Left lung (tissue), 4 donors: ENCODE measurements at regions not wholly inside any gene's neighbourhood (a gene's known extent, or its start where the extent isn't known, plus 50 kb on each side); places are given as distances from the start of the nearest gene placed in this dataset.
A peak's percentile ranks its signal among the peaks of the same experiment; 100 is the strongest.
"Not testable (repeated sequence)": the region's sequence is repeated elsewhere in the genome, so short reads cannot be mapped to it uniquely, and the experiment has no call there.

Experiments used
- ATAC-seq: fragments of 200-7000 bp; cut with Tn5 transposase; one replicate; pipeline ENCODE4 v1.9.1; 2020; ENCODE audit warnings: moderate library complexity
- DNase-seq, 4 donors: peaks; one replicate each; pipeline ENCODE4 v3.0.0-alpha.2; 2013 to 2020
- H3K27ac ChIP-seq, 2 donors: fragments of 200-600 bp; sonication (generic) in 1 of 2; one replicate each; pipeline versions ENCODE4 v1.5.0 to v1.8.0; 2020 to 2021
- H3K27me3 ChIP-seq, 2 donors: fragments of 200-600 bp; sonication (generic) in 1 of 2; one replicate each; pipeline versions ENCODE4 v1.5.0 to v1.8.0; 2020 to 2021
- H3K36me3 ChIP-seq, 2 donors: fragments of 200-600 bp; sonication (generic) in 1 of 2; one replicate each; pipeline versions ENCODE4 v1.5.0 to v1.8.0; 2020 to 2021
- H3K4me1 ChIP-seq, 2 donors: fragments of 200-600 bp; one replicate each; pipeline ENCODE4 v1.8.0; 2021
- H3K4me3 ChIP-seq, 2 donors: fragments of 200-600 bp; sonication (generic) in 1 of 2; one replicate each; pipeline versions ENCODE4 v1.5.0 to v1.8.0; 2020 to 2021; ENCODE audit warnings: mild to moderate bottlenecking in 1 of 2
- H3K9me3 ChIP-seq, 2 donors: fragments of 200-600 bp; sonication (generic) in 1 of 2; one replicate each; pipeline versions ENCODE4 v1.5.0 to v1.8.0; 2020 to 2021
- intact Hi-C, 2 donors: fragments of 100-400 bp; cut with DNase I; formaldehyde crosslinking; loops; one replicate each; pipeline versions ENCODE4 v1.11.2 to v1.14.2; 2022
- TF ChIP-seq, protein P1 (sequence below), 2 donors: fragments of 200-600 bp; sonication (generic) in 1 of 2; IDR thresholded peaks; one replicate each; pipeline versions ENCODE4 v1.5.0 to v1.8.0; 2021; ENCODE audit warnings: antibody characterized with exemption in 2 of 2
- donor health status: DM: no; HTN: yes; CAD: no.
- donor health status: DM: no; HTN: no; CAD: no.

DNA sequence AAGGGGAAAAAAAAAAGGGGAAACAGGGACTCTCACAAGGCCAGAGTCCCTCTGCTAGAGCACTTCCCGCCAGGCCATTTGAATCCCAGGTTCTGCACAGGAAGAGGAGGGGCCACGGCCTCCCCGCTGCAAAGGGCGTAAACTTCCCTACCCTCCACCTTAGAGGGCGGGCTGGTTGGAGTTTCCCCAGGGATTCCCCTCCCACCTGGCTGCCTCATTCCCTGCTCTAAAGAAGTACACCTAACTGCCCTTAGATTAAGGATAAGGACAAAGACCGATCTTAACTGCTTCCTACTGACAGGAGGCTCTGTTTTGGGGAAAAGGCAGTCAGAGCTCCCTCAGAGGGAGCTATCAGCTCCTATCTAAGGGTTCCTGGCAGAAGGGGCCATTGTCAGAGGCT is 102.0 kb upstream of the ARMC3 start:
- Histone ChIP-seq H3K4me3 (no peak overlapping the region), H3K27ac (no peak overlapping the region), H3K36me3 (no peaks in the 10 kb centered on the region), H3K27me3 (no peaks in the 10 kb centered on the region), H3K9me3 (no peaks in the 10 kb centered on the region), H3K4me1 (peaks cover 0 to 7% of the 10 kb centered on the region in 2 donors)
- intact Hi-C loops, result no loop called here
- ATAC-seq (peak; percentile 57), DNase-seq (peak in 1 of 4 donors; percentile 53)
- TF ChIP-seq, protein P1, sequence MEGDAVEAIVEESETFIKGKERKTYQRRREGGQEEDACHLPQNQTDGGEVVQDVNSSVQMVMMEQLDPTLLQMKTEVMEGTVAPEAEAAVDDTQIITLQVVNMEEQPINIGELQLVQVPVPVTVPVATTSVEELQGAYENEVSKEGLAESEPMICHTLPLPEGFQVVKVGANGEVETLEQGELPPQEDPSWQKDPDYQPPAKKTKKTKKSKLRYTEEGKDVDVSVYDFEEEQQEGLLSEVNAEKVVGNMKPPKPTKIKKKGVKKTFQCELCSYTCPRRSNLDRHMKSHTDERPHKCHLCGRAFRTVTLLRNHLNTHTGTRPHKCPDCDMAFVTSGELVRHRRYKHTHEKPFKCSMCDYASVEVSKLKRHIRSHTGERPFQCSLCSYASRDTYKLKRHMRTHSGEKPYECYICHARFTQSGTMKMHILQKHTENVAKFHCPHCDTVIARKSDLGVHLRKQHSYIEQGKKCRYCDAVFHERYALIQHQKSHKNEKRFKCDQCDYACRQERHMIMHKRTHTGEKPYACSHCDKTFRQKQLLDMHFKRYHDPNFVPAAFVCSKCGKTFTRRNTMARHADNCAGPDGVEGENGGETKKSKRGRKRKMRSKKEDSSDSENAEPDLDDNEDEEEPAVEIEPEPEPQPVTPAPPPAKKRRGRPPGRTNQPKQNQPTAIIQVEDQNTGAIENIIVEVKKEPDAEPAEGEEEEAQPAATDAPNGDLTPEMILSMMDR (IDR thresholded peaks at IDR 0.05), result no peak

DNA sequence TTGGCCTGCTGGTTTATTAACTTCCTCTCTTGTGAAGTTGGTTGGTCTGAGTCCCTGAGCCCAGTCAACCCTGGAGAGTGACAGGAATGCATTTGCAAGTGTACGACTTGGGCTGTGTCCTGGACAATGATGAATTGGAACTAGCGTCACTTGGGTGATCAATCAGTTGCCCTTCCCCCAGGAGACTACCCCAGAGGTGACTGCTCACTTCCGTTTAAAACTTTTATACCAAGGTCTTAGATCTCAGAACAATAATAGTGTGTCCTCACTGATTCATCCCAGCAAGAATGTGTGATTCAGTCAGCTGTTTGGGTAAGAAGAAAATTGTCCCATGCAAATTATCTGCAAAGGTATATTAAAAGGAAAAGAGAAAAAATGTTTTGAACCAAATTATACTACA is 102.9 kb upstream of the ARMC3 start:
- H3K27ac ChIP-seq, result no peak overlapping the region
- no peaks in the 10 kb centered on the region for H3K27me3 ChIP-seq
- TF ChIP-seq, protein P1 (IDR thresholded peaks at IDR 0.05), result no peak
- peaks cover 0 to 7% of the 10 kb centered on the region in 2 donors for H3K4me1 ChIP-seq
- no peaks in the 10 kb centered on the region for H3K9me3 ChIP-seq
- DNase-seq (no peak), ATAC-seq (no peak)
- no peaks in the 10 kb centered on the region for H3K36me3 ChIP-seq
- no peak overlapping the region for H3K4me3 ChIP-seq
- intact Hi-C loops, result no loop called here

DNA sequence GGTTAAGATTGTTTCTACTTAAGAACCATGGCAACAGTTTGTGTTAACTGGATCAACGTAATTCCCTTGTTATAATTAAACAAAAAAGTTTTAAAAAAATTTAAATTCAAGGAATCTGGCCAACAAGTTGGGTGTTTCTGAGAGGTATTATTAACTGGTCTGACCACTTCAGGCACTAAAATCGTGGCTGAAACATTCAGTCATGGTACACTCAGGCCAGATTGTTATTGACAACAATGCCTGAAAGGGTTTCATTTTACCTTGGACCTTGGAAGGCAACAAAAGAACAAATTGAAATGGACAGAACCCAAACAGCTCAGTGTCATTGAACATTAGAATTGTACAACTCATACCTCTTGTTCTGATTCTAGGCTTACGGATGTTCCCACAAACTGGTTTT is 103.3 kb upstream of the ARMC3 start:
- peaks cover 0 to 7% of the 10 kb centered on the region in 2 donors for H3K4me1 ChIP-seq
- H3K36me3 ChIP-seq, result no peaks in the 10 kb centered on the region
- no peak overlapping the region for H3K27ac ChIP-seq
- no peaks in the 10 kb centered on the region for H3K27me3 ChIP-seq
- intact Hi-C loops, result no loop called here
- DNase-seq (no peak), ATAC-seq (peak; percentile 52)
- H3K9me3 ChIP-seq, result no peaks in the 10 kb centered on the region
- H3K4me3 ChIP-seq, result no peak overlapping the region
- TF ChIP-seq, protein P1 (IDR thresholded peaks at IDR 0.05), result no peak

DNA sequence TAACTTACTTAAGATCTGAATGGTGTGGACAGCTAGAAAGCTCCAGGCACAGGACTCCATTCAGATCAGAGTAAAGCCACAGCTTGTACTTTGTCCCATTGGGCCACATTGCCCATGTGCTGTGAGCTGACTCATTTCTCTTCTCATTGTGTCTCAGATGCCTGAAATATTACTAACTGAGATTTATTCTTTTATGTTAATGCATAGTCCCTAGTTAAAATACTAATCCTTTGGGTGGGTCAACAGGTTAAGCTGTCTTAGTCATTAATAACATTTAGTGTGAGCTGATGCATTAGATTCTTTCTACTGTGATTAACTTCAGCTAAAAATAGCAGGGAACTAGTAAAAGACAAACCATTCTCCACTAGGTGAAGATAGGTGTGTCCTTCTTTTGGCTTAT is 104.7 kb upstream of the ARMC3 start:
- Histone ChIP-seq H3K4me1 (peaks cover 0 to 3% of the 10 kb centered on the region in 2 donors), H3K4me3 (no peak overlapping the region), H3K9me3 (no peaks in the 10 kb centered on the region), H3K36me3 (no peaks in the 10 kb centered on the region), H3K27ac (no peak overlapping the region), H3K27me3 (no peaks in the 10 kb centered on the region)
- TF ChIP-seq, protein P1 (IDR thresholded peaks at IDR 0.05), result no peak
- ATAC-seq (no peak), DNase-seq (no peak)
- intact Hi-C loops, result no loop called here

DNA sequence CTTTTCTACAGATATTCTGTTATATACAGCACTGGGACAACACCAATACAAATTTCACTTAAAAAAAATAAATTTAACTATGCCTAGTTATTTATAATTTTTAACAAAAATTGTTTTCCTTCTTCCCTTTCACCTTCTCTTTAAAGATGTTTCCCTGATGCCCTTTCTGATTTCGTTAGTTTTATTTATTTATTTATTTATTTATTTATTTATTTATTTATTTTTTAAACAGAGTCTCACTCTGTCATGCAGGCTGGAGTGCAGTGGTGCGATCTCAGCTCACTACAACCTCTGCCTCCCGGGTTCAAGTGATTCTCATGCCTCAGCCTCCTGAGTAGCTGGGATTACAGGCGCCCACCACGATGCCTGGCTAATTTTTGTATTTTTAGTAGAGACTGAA is 105.9 kb upstream of the ARMC3 start:
- intact Hi-C loops, H3K4me3 ChIP-seq, H3K36me3 ChIP-seq, ATAC-seq, H3K27me3 ChIP-seq, H3K9me3 ChIP-seq, H3K27ac ChIP-seq, DNase-seq, H3K4me1 ChIP-seq: not testable (repeated sequence)

DNA sequence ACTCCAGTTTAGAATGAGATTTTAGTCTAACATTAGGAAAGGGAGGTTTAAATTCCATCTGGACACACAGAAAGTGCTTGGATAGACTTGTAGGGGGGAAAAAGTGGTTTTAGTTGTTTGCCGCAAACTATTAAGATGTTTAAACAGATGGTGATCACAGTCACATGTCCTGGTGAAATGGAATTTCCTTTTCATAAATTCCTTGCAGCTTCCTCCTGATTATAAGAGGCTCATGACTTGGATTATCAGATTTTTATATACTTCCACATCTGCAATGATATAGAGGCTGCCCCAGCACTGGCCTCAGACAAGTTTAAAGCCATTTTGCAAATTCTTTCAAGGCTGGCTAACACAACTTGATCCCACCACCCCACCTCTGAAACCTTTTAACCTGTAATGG is 106.4 kb upstream of the ARMC3 start:
- ATAC-seq (no peak), DNase-seq (no peak)
- Histone ChIP-seq H3K4me1 (peaks cover 3 to 11% of the 10 kb centered on the region in 2 donors), H3K36me3 (no peaks in the 10 kb centered on the region), H3K27ac (no peak overlapping the region), H3K27me3 (no peaks in the 10 kb centered on the region), H3K9me3 (no peaks in the 10 kb centered on the region), H3K4me3 (no peak overlapping the region)
- intact Hi-C loops, result no loop called here
- TF ChIP-seq, protein P1 (IDR thresholded peaks at IDR 0.05), result no peak
